Stimulated activated CD4-positive, alpha-beta T cell treated with anti-CD3 and anti-CD28 coated beads, TNF-alpha, amount 100 ng/mL, for 48 hours (primary cell): ENCODE measurements at regions not wholly inside any gene's neighbourhood (a gene's known extent, or its start where the extent isn't known, plus 50 kb on each side); places are given as distances from the start of the nearest gene placed in this dataset.
"Not testable (repeated sequence)": the region's sequence is repeated elsewhere in the genome, so short reads cannot be mapped to it uniquely, and the experiment has no call there.

ENCODE experiments used
- DNase-seq, 3 donors: peaks; one replicate each; pipeline ENCODE4 v3.0.0-alpha.2; 2020; ENCODE audit warnings: low read depth in 3 of 3

GRCh38 chr6:86731631-86732030, 205.7 kb upstream of the HTR1E start:
- not testable (repeated sequence) for DNase-seq

- DNase-seq, result not testable (repeated sequence)
Measured at GRCh38 chr6:86730772-86731171, 206.6 kb upstream of the HTR1E start.

GRCh38 chr6:86730216-86730615, 207.1 kb upstream of the HTR1E start:
- DNase-seq, result no peak

GRCh38 chr6:86728976-86729375, 208.4 kb upstream of the HTR1E start:
- no peak for DNase-seq

- no peak for DNase-seq
Measured at GRCh38 chr6:86724695-86725094, 212.6 kb upstream of the HTR1E start.

GRCh38 chr6:86723729-86724128, 213.6 kb upstream of the HTR1E start:
- DNase-seq, result no peak

GRCh38 chr6:86723151-86723550, 214.2 kb upstream of the HTR1E start:
- DNase-seq, result no peak

- no peak for DNase-seq
Measured at GRCh38 chr6:86722131-86722530, 215.2 kb upstream of the HTR1E start.

GRCh38 chr6:86715676-86716075, 221.7 kb upstream of the HTR1E start:
- no peak for DNase-seq

- no peak for DNase-seq
Measured at GRCh38 chr6:86712039-86712438, 225.3 kb upstream of the HTR1E start.

GRCh38 chr6:86707545-86708120, 229.7 kb upstream of the HTR1E start:
- no peak for DNase-seq

GRCh38 chr6:86706449-86706848, 230.9 kb upstream of the HTR1E start:
- DNase-seq, result no peak

- not testable (repeated sequence) for DNase-seq
Measured at GRCh38 chr6:86701228-86701627, 236.1 kb upstream of the HTR1E start.

- DNase-seq, result no peak
Measured at GRCh38 chr6:86686496-86686895, 250.8 kb upstream of the HTR1E start.

- no peak for DNase-seq
Measured at GRCh38 chr6:86685230-86685797, 252.0 kb upstream of the HTR1E start.

- DNase-seq, result no peak
Measured at GRCh38 chr6:86683132-86683908, 254.0 kb upstream of the HTR1E start.

GRCh38 chr6:86682297-86682696, 255.0 kb upstream of the HTR1E start:
- DNase-seq, result no peak

- DNase-seq, result not testable (repeated sequence)
Measured at GRCh38 chr6:86681140-86681539, 256.2 kb upstream of the HTR1E start.

- not testable (repeated sequence) for DNase-seq
Measured at GRCh38 chr6:86672125-86672524, 265.2 kb upstream of the HTR1E start.

- no peak for DNase-seq
Measured at GRCh38 chr6:86657192-86657591, 280.1 kb upstream of the HTR1E start.

- DNase-seq, result no peak
Measured at GRCh38 chr6:86629123-86629522, 308.2 kb upstream of the HTR1E start.

- DNase-seq, result no peak
Measured at GRCh38 chr6:86619428-86619827, 317.9 kb upstream of the HTR1E start.

GRCh38 chr6:86615299-86615698, 322.0 kb upstream of the HTR1E start:
- no peak for DNase-seq
